ENCODE measurements at regions not wholly inside any gene's neighbourhood (a gene's known extent, or its start where the extent isn't known, plus 50 kb on each side); places are given as distances from the start of the nearest gene placed in this dataset.

- Histone ChIP-seq H2AFZ (ENCODE audit: low read depth, low read length, severe bottlenecking) (no peak overlapping the region), H3K79me2 (ENCODE audit: insufficient read depth, low read length) (no peaks in the 10 kb centered on the region), H3K9ac (ENCODE audit: low read length) (no peak overlapping the region), H3K27me3 (ENCODE audit: low read length) (no peaks in the 10 kb centered on the region), H3K36me3 (ENCODE audit: low read length) (no peaks in the 10 kb centered on the region), H3K4me2 (ENCODE audit: low read depth, low read length, poor library complexity, severe bottlenecking) (no peak overlapping the region), H3K9me3 (ENCODE audit: insufficient read depth, low read length) (no peaks in the 10 kb centered on the region), H3K4me3 (ENCODE audit: insufficient read depth, low read length, poor library complexity, severe bottlenecking) (no peak overlapping the region), H3K27ac (ENCODE audit: low read depth, low read length) (no peak overlapping the region), H3F3A (ENCODE audit: insufficient read depth) (no peaks in the 10 kb centered on the region), H3K9me2 (replicated peaks; ENCODE audit: insufficient read depth, low read length) (no peaks in the 10 kb centered on the region), H4K20me1 (ENCODE audit: low read depth, low read length) (no peaks in the 10 kb centered on the region)
- TF ChIP-seq, protein P1, sequence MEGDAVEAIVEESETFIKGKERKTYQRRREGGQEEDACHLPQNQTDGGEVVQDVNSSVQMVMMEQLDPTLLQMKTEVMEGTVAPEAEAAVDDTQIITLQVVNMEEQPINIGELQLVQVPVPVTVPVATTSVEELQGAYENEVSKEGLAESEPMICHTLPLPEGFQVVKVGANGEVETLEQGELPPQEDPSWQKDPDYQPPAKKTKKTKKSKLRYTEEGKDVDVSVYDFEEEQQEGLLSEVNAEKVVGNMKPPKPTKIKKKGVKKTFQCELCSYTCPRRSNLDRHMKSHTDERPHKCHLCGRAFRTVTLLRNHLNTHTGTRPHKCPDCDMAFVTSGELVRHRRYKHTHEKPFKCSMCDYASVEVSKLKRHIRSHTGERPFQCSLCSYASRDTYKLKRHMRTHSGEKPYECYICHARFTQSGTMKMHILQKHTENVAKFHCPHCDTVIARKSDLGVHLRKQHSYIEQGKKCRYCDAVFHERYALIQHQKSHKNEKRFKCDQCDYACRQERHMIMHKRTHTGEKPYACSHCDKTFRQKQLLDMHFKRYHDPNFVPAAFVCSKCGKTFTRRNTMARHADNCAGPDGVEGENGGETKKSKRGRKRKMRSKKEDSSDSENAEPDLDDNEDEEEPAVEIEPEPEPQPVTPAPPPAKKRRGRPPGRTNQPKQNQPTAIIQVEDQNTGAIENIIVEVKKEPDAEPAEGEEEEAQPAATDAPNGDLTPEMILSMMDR (IDR thresholded peaks at IDR 0.05; ENCODE audit: insufficient read depth, low read length, poor library complexity, severe bottlenecking), result no peak
- no peak for TF ChIP-seq EZH2phosphoT487 (conservative IDR thresholded peaks at IDR 0.05; ENCODE audit: low read length)
Measured at GRCh38 chr14:65867333-65867732, 454.8 kb downstream of the FUT8 start.

DNA sequence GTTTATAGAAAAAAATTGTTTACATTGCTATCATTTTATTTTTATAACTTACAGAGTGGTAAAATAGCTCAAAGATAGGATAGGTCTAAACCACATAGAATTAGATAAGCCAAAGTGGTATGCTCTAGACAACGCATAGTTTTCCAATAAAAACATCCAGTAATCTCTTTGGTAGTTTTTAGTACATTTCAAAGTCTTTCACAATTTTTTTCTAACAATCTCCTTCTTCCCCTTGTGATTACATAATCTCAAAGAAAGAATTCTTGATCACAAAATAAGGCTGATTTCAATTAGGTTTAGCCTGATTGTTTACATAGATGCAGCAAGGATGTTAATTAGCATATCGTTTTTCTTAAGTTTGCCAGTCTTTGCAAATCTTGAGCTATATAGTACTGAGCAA, 460.0 kb downstream of the FUT8 start:
- no peak for TF ChIP-seq EZH2phosphoT487 (conservative IDR thresholded peaks at IDR 0.05; ENCODE audit: low read length)
- TF ChIP-seq, protein P1 (IDR thresholded peaks at IDR 0.05; ENCODE audit: insufficient read depth, low read length, poor library complexity, severe bottlenecking), result no peak
- no peak overlapping the region for H3K4me3 ChIP-seq (ENCODE audit: insufficient read depth, low read length, poor library complexity, severe bottlenecking)
- H3K9me2 ChIP-seq (replicated peaks; ENCODE audit: insufficient read depth, low read length), result no peaks in the 10 kb centered on the region
- H3K9ac ChIP-seq (ENCODE audit: low read length), result no peak overlapping the region
- H3F3A ChIP-seq (ENCODE audit: insufficient read depth), result no peaks in the 10 kb centered on the region
- H3K27ac ChIP-seq (ENCODE audit: low read depth, low read length), result no peak overlapping the region
- H4K20me1 ChIP-seq (ENCODE audit: low read depth, low read length), result no peaks in the 10 kb centered on the region
- H3K9me3 ChIP-seq (ENCODE audit: insufficient read depth, low read length), result no peaks in the 10 kb centered on the region
- no peak overlapping the region for H2AFZ ChIP-seq (ENCODE audit: low read depth, low read length, severe bottlenecking)
- H3K36me3 ChIP-seq (ENCODE audit: low read length), result no peaks in the 10 kb centered on the region
- H3K27me3 ChIP-seq (ENCODE audit: low read length), result no peaks in the 10 kb centered on the region
- H3K4me2 ChIP-seq (ENCODE audit: low read depth, low read length, poor library complexity, severe bottlenecking), result no peak overlapping the region
- H3K79me2 ChIP-seq (ENCODE audit: insufficient read depth, low read length), result no peaks in the 10 kb centered on the region

DNA sequence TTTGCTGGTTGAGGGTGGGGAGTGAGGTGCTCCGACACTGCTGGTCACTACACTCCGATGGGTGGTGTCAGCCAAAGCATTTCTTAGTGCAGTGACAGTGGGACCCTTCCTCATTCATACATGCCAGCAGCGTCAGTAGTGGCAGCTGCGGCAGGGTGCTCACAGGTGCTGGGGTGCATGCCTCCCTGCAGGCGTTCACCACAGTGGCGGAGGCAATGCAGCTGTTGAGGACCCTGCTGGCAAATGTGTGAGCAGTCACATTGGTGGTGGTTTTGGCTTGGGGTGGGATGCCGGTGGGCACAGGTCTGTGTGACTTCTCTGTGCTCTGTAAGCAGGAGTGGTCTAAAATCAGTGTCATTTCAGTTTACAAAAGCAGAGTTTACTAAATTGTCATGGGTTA, 464.6 kb downstream of the FUT8 start:
- Histone ChIP-seq H3K9ac (ENCODE audit: low read length) (no peak overlapping the region), H3K9me2 (replicated peaks; ENCODE audit: insufficient read depth, low read length) (no peaks in the 10 kb centered on the region), H3K4me2 (ENCODE audit: low read depth, low read length, poor library complexity, severe bottlenecking) (no peak overlapping the region), H3K27me3 (ENCODE audit: low read length) (no peaks in the 10 kb centered on the region), H3K36me3 (ENCODE audit: low read length) (no peaks in the 10 kb centered on the region), H4K20me1 (ENCODE audit: low read depth, low read length) (no peaks in the 10 kb centered on the region), H3K79me2 (ENCODE audit: insufficient read depth, low read length) (no peaks in the 10 kb centered on the region), H3F3A (ENCODE audit: insufficient read depth) (no peaks in the 10 kb centered on the region), H3K4me3 (ENCODE audit: insufficient read depth, low read length, poor library complexity, severe bottlenecking) (no peak overlapping the region), H3K9me3 (ENCODE audit: insufficient read depth, low read length) (no peaks in the 10 kb centered on the region), H2AFZ (ENCODE audit: low read depth, low read length, severe bottlenecking) (no peak overlapping the region), H3K27ac (ENCODE audit: low read depth, low read length) (no peak overlapping the region)
- no peak for TF ChIP-seq EZH2phosphoT487 (conservative IDR thresholded peaks at IDR 0.05; ENCODE audit: low read length)
- TF ChIP-seq, protein P1 (IDR thresholded peaks at IDR 0.05; ENCODE audit: insufficient read depth, low read length, poor library complexity, severe bottlenecking), result no peak

Measured in SU-DHL-6 (cell line).